HepG2 (cell line): ENCODE measurements at regions not wholly inside any gene's neighbourhood (a gene's known extent, or its start where the extent isn't known, plus 50 kb on each side); places are given as distances from the start of the nearest gene placed in this dataset.

Experiments used
- ATAC-seq: fragments of 200-7000 bp; cut with Tn5 transposase; 3 replicates; pipeline ENCODE4 v1.9.1; 2020; ENCODE audit warnings: mild to moderate bottlenecking, moderate library complexity
- BruUV-seq: library from RNA; stranded (reverse); fragments of 400-500 nt; replicated peaks from 2 replicates; lab custom pipeline; 2021; lab: Mats Ljungman, UMichigan
- CTCF ChIA-PET: fragments of 300-600 bp; formaldehyde crosslinking; extraction: SDS; loops from one replicate; lab custom pipeline; 2021; ENCODE audit warnings: low total read pairs, inconsistent platforms, low intra/inter-chr PET ratio; lab: Yijun Ruan, JAX
- POLR2A ChIA-PET: fragments of 350-600 bp; sonication (Branson Sonifier 250); formaldehyde crosslinking; loops from one replicate; lab custom pipeline; 2020; ENCODE audit warnings: antibody characterized with exemption, inconsistent platforms; lab: Yijun Ruan, JAX
- DNase-seq: peaks from one replicate; pipeline ENCODE4 v3.0.0-alpha.2; 2015; ENCODE audit warnings: low spot score
- FAIRE-seq: peaks from 3 replicates; lab custom pipeline; 2011; peaks lifted over from hg19 to GRCh38; lab: Jason Lieb, UNC
- H2AFZ ChIP-seq: one replicate; pipeline ENCODE4 v1.6.1; 2011; ENCODE audit warnings: low read length, inconsistent platforms
- H3K27ac ChIP-seq: fragments of 300-600 bp; 3 replicates; pipeline ENCODE4 v1.8.0; 2011; ENCODE audit warnings: mixed run types, mild to moderate bottlenecking, mixed read lengths, low read length, inconsistent platforms; ENCODE audit not compliant: insufficient read depth; ENCODE audit errors: extremely low read length
- H3K27me3 ChIP-seq, 2 experiments: fragments of 200-600 bp in 1 of 2; 2 replicates in 1 of 2; 3 replicates in 1 of 2; pipeline versions ENCODE4 v1.6.0 to v1.8.0; 2011; ENCODE audit warnings: low read length in 2 of 2, mild to moderate bottlenecking in 2 of 2, moderate library complexity in 2 of 2, inconsistent platforms in 1 of 2; ENCODE audit not compliant: insufficient read depth in 2 of 2, control insufficient read depth in 1 of 2
- H3K36me3 ChIP-seq, 2 experiments: fragments of 200-600 bp in 1 of 2; replicated peaks in 1 of 2; 2 replicates in 1 of 2; 3 replicates in 1 of 2; pipeline versions ENCODE4 v1.5.1 to v1.8.0; 2011; ENCODE audit warnings: low read length in 2 of 2, inconsistent platforms in 1 of 2; ENCODE audit not compliant: insufficient read depth in 2 of 2, control insufficient read depth in 1 of 2
- H3K4me1 ChIP-seq: 2 replicates; pipeline ENCODE4 v1.5.1; 2012; ENCODE audit warnings: low read length, inconsistent platforms; ENCODE audit not compliant: insufficient read depth
- H3K4me2 ChIP-seq: 2 replicates; pipeline ENCODE4 v1.6.0; 2011; ENCODE audit warnings: low read depth, low read length, inconsistent platforms
- H3K4me3 ChIP-seq, 3 experiments: fragments of 200-600 bp in 1 of 3; sonication (generic), shearing (Covaris generic) in 1 of 3; replicated peaks in 1 of 3; 2 replicates each; pipeline ENCODE4 v1.5.1; 2011 to 2016; ENCODE audit warnings: low read length in 3 of 3, inconsistent platforms in 2 of 3, low read depth in 2 of 3, mild to moderate bottlenecking in 2 of 3, control low read depth in 1 of 3, mixed read lengths in 1 of 3; ENCODE audit not compliant: insufficient read depth in 1 of 3
- H3K79me2 ChIP-seq: one replicate; pipeline ENCODE4 v1.6.1; 2011; ENCODE audit warnings: low read length, inconsistent platforms; ENCODE audit not compliant: insufficient read depth
- H3K9ac ChIP-seq: 2 replicates; pipeline ENCODE4 v1.6.0; 2011; ENCODE audit warnings: mild to moderate bottlenecking, low read depth, low read length, inconsistent platforms; ENCODE audit not compliant: insufficient read depth
- H3K9me3 ChIP-seq: 2 replicates; pipeline ENCODE4 v1.5.1; 2012; ENCODE audit warnings: mild to moderate bottlenecking, low read length
- H4K20me1 ChIP-seq: 2 replicates; pipeline ENCODE4 v1.6.0; 2011; ENCODE audit warnings: inconsistent platforms, mild to moderate bottlenecking, low read length, moderate library complexity; ENCODE audit not compliant: insufficient read depth
- ARID2 ChIP-seq: sonication (generic); formaldehyde crosslinking; IDR thresholded peaks from 2 replicates; pipeline ENCODE4 v1.8.1; 2022; ENCODE audit warnings: mild to moderate bottlenecking, missing genetic modification reagents, borderline replicate concordance
- BCL6 ChIP-seq: IDR thresholded peaks from 2 replicates; pipeline ENCODE4 v1.6.1; 2016; ENCODE audit warnings: missing genetic modification reagents, missing compliant biosample characterization
- CCDC6 ChIP-seq: sonication (generic); formaldehyde crosslinking; IDR thresholded peaks from 2 replicates; pipeline ENCODE4 v1.8.1; 2022; ENCODE audit warnings: mild to moderate bottlenecking, missing genetic modification reagents, moderate library complexity
- DZIP1 ChIP-seq: sonication (generic); formaldehyde crosslinking; IDR thresholded peaks from 2 replicates; pipeline ENCODE4 v1.5.0; 2020; ENCODE audit warnings: mild to moderate bottlenecking, missing genetic modification reagents
- KLF9 ChIP-seq: IDR thresholded peaks from 2 replicates; pipeline ENCODE4 v1.6.1; 2016; ENCODE audit warnings: low read depth
- MED1 ChIP-seq: sonication (generic); formaldehyde crosslinking; IDR thresholded peaks from 2 replicates; pipeline ENCODE4 v1.4.0; 2020; ENCODE audit warnings: missing genetic modification reagents
- SAP130 ChIP-seq: IDR thresholded peaks from 2 replicates; pipeline ENCODE4 v1.6.1; 2016; ENCODE audit warnings: low read depth
- SUZ12 ChIP-seq: fragments of 150-350 bp; IDR thresholded peaks from 2 replicates; pipeline ENCODE4 v1.6.1; 2014; ENCODE audit warnings: low read depth, low read length
- ZNF143 ChIP-seq: sonication (generic); formaldehyde crosslinking; IDR thresholded peaks from 2 replicates; pipeline ENCODE4 v1.4.0; 2020; ENCODE audit warnings: missing genetic modification reagents
- ZNF18 ChIP-seq: sonication (generic); formaldehyde crosslinking; IDR thresholded peaks from 2 replicates; pipeline ENCODE4 v1.8.0; 2022; ENCODE audit warnings: mild to moderate bottlenecking, missing genetic modification reagents; ENCODE audit not compliant: insufficient replicate concordance
- ZNF354B ChIP-seq: sonication (generic); formaldehyde crosslinking; IDR thresholded peaks from 2 replicates; pipeline ENCODE4 v1.8.0; 2022; ENCODE audit warnings: mild to moderate bottlenecking, missing genetic modification reagents
- ZSCAN9 ChIP-seq: IDR thresholded peaks from 2 replicates; pipeline ENCODE4 v1.6.1; 2016; ENCODE audit warnings: borderline replicate concordance
- WGBS: methylation state at CpG from one replicate; pipeline ENCODE4 v1.1.6; 2017; ENCODE audit warnings: low lambda C conversion rate; 5-methylcytosine and 5-hydroxymethylcytosine counted together
- in situ Hi-C: cut with HindIII; loops from 2 replicates; pipeline ENCODE4 v1.10.0; 2017; ENCODE audit warnings: low pct_unique_long_range_greater_than_20kb; ENCODE audit not compliant: extremely low pct_ligation_motif_present
- intact Hi-C: fragments of 100-400 bp; cut with micrococcal nuclease; formaldehyde crosslinking; loops from one replicate; pipeline ENCODE4 v1.10.0; 2022; ENCODE audit not compliant: unreplicated experiment
- TF ChIP-seq, protein P1 (sequence below): sonication (generic); formaldehyde crosslinking; IDR thresholded peaks from 2 replicates; pipeline ENCODE4 v1.9.0; 2021; ENCODE audit warnings: missing genetic modification reagents, mild to moderate bottlenecking, borderline replicate concordance

- H3K4me2 ChIP-seq = no peak overlapping the region
- H3K79me2 ChIP-seq = no peaks in the 10 kb centered on the region
- H2AFZ ChIP-seq = no peak overlapping the region
- H3K27me3 ChIP-seq = no peaks in the 10 kb centered on the region
- in situ Hi-C loops (no loop called here), intact Hi-C loops (no loop called here)
- TF ChIP-seq ZNF354B (CRISPR knock-in tag) (no peak), BCL6 (CRISPR knock-in tag) (no peak), ZNF18 (CRISPR knock-in tag) (no peak)
- DNase-seq (no peak), FAIRE-seq (no peak), ATAC-seq (no peak)
- ChIA-PET CTCF (no interaction called here), POLR2A (no interaction called here)
- WGBS = 98% methylated on average over 2 of the region's 2 CpGs
- H3K9me3 ChIP-seq = peaks cover 32% of the 10 kb centered on the region
- no peak overlapping the region for H3K9ac ChIP-seq
- no peaks in the 10 kb centered on the region for H4K20me1 ChIP-seq
- H3K4me3 ChIP-seq = no peak overlapping the region
- peaks cover 25% of the 10 kb centered on the region for H3K4me1 ChIP-seq
- H3K36me3 ChIP-seq = no peaks in the 10 kb centered on the region
- H3K27ac ChIP-seq = no peak overlapping the region
- BruUV-seq = no TSS peak
Measured at GRCh38 chr14:54146601-54147000, 190.0 kb upstream of the BMP4 start.

- intact Hi-C loops = no loop called here
- in situ Hi-C loops = no loop called here
- ChIA-PET POLR2A (no interaction called here), CTCF (no interaction called here)
- Histone ChIP-seq H3K4me3 (no peak overlapping the region), H2AFZ (no peak overlapping the region), H3K27me3 (no peaks in the 10 kb centered on the region), H3K9me3 (peaks cover 32% of the 10 kb centered on the region), H3K4me2 (no peak overlapping the region), H3K79me2 (no peaks in the 10 kb centered on the region), H3K4me1 (peaks cover 18% of the 10 kb centered on the region), H3K36me3 (no peaks in the 10 kb centered on the region), H4K20me1 (no peaks in the 10 kb centered on the region), H3K27ac (no peak overlapping the region), H3K9ac (no peak overlapping the region)
- FAIRE-seq (no peak), DNase-seq (no peak), ATAC-seq (no peak)
- WGBS = 90% methylated on average over 2 of the region's 2 CpGs
- BruUV-seq = no TSS peak
- TF ChIP-seq ARID2 (CRISPR knock-in tag) = no peak
- TF ChIP-seq KLF9 (CRISPR knock-in tag) = no peak
- no peak for TF ChIP-seq ZSCAN9 (CRISPR knock-in tag)
- no peak for TF ChIP-seq CCDC6
- no peak for TF ChIP-seq SAP130 (CRISPR knock-in tag)
- no peak for TF ChIP-seq ZNF143 (CRISPR knock-in tag)
- TF ChIP-seq SUZ12 = no peak
- TF ChIP-seq, protein P1, sequence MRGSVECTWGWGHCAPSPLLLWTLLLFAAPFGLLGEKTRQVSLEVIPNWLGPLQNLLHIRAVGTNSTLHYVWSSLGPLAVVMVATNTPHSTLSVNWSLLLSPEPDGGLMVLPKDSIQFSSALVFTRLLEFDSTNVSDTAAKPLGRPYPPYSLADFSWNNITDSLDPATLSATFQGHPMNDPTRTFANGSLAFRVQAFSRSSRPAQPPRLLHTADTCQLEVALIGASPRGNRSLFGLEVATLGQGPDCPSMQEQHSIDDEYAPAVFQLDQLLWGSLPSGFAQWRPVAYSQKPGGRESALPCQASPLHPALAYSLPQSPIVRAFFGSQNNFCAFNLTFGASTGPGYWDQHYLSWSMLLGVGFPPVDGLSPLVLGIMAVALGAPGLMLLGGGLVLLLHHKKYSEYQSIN (CRISPR knock-in tag) = no peak
- TF ChIP-seq DZIP1 (CRISPR knock-in tag) = no peak
- TF ChIP-seq MED1 (CRISPR knock-in tag) = no peak
Measured at GRCh38 chr14:54147282-54147681, 190.7 kb upstream of the BMP4 start.
